C4-2B (cell line): ENCODE measurements at regions not wholly inside any gene's neighbourhood (a gene's known extent, or its start where the extent isn't known, plus 50 kb on each side); places are given as distances from the start of the nearest gene placed in this dataset.

ENCODE experiments used
- CTCF ChIP-seq: fragments of 450-650 bp; conservative IDR thresholded peaks from 2 replicates; pipeline ENCODE4 v1.5.1; 2017; ENCODE audit warnings: mild to moderate bottlenecking
- ZFX ChIP-seq: fragments of 450-650 bp; IDR thresholded peaks from 2 replicates; pipeline ENCODE4 v1.6.1; 2017

GRCh38 chr3:68290333-68290732 lies 635.9 kb upstream of the SUCLG2 start:
- TF ChIP-seq CTCF (no peak), ZFX (no peak)
